K562 (cell line): ENCODE measurements at regions not wholly inside any gene's neighbourhood (a gene's known extent, or its start where the extent isn't known, plus 50 kb on each side); places are given as distances from the start of the nearest gene placed in this dataset.

ENCODE experiments used
- ATAC-seq: fragments of 200-7000 bp; cut with Tn5 transposase; 3 replicates; pipeline ENCODE4 v1.9.1; 2020; ENCODE audit warnings: moderate library complexity
- BruUV-seq: library from RNA; stranded (reverse); fragments of 400-500 nt; replicated peaks from 2 replicates; lab custom pipeline; 2021; lab: Mats Ljungman, UMichigan
- CTCF ChIA-PET: fragments of 300-600 bp; formaldehyde crosslinking; extraction: SDS; loops from one replicate; lab custom pipeline; 2021; ENCODE audit warnings: low intra/inter-chr PET ratio; lab: Yijun Ruan, JAX
- POLR2A ChIA-PET: fragments of 300-600, 350-650 bp; sonication (Branson Sonifier 250); formaldehyde crosslinking; extraction: SDS; loops from one replicate; lab custom pipeline; 2021; ENCODE audit warnings: antibody characterized with exemption, inconsistent platforms; lab: Yijun Ruan, JAX
- DNase-seq, 4 experiments: peaks; one replicate each; pipeline versions ENCODE4 v3.0.0 to v3.0.0-alpha.2; 2011 to 2018; ENCODE audit warnings: low spot score in 3 of 4, mixed read lengths in 3 of 4; ENCODE audit errors: extremely low read depth in 1 of 4
- FAIRE-seq: peaks from 2 replicates; lab custom pipeline; 2011; peaks lifted over from hg19 to GRCh38; lab: Jason Lieb, UNC
- H2AFZ ChIP-seq: 2 replicates; pipeline ENCODE4 v1.6.0; 2011; ENCODE audit warnings: low read depth, low read length, control low read depth, inconsistent platforms
- H3K27ac ChIP-seq: fragments of 200-600 bp; 3 replicates; pipeline ENCODE4 v1.8.0; 2011; ENCODE audit warnings: low read depth, mild to moderate bottlenecking, control low read depth, inconsistent platforms, low read length, moderate library complexity, mixed read lengths; ENCODE audit errors: extremely low read depth
- H3K27me3 ChIP-seq, 2 experiments: fragments of 300-600 bp in 1 of 2; 2 replicates in 1 of 2; 3 replicates in 1 of 2; pipeline versions ENCODE4 v1.6.0 to v1.8.0; 2011; ENCODE audit warnings: inconsistent platforms in 2 of 2, low read length in 2 of 2, mild to moderate bottlenecking in 1 of 2, mixed read lengths in 1 of 2, moderate library complexity in 1 of 2; ENCODE audit not compliant: control insufficient read depth in 2 of 2, insufficient read depth in 2 of 2
- H3K36me3 ChIP-seq: fragments of 300-600 bp; 3 replicates; pipeline ENCODE4 v1.8.0; 2011; ENCODE audit warnings: mild to moderate bottlenecking, low read length, inconsistent platforms; ENCODE audit not compliant: control insufficient read depth, insufficient read depth
- H3K4me1 ChIP-seq, 2 experiments: fragments of 200-600 bp in 1 of 2; replicated peaks in 1 of 2; 2 replicates in 1 of 2; 3 replicates in 1 of 2; pipeline versions ENCODE4 v1.5.1 to v1.8.0; 2011; ENCODE audit warnings: inconsistent platforms in 2 of 2, low read length in 2 of 2, mild to moderate bottlenecking in 1 of 2, mixed read lengths in 1 of 2, moderate library complexity in 1 of 2; ENCODE audit not compliant: control insufficient read depth in 2 of 2, insufficient read depth in 2 of 2
- H3K4me2 ChIP-seq: 2 replicates; pipeline ENCODE4 v1.6.1; 2011; ENCODE audit warnings: low read length, control low read depth, inconsistent platforms, mixed read lengths; ENCODE audit not compliant: insufficient read depth
- H3K4me3 ChIP-seq: fragments of 200-600 bp; sonication (generic), shearing (Covaris generic); 2 replicates; pipeline ENCODE4 v1.5.1; 2016; ENCODE audit warnings: control low read depth, inconsistent platforms
- H3K79me2 ChIP-seq: fragments of 200-600 bp; 3 replicates; pipeline ENCODE4 v1.8.0; 2011; ENCODE audit warnings: low read length, inconsistent platforms; ENCODE audit not compliant: control insufficient read depth, insufficient read depth
- H3K9ac ChIP-seq, 2 experiments: 2 replicates each; pipeline versions ENCODE4 v1.6.0 to v1.6.1; 2011; ENCODE audit warnings: low read depth in 2 of 2, low read length in 2 of 2, control low read depth in 1 of 2, inconsistent platforms in 1 of 2, mild to moderate bottlenecking in 1 of 2, mixed read lengths in 1 of 2; ENCODE audit not compliant: insufficient read depth in 1 of 2
- H3K9me1 ChIP-seq: one replicate; pipeline ENCODE4 v1.6.0; 2011; ENCODE audit warnings: inconsistent platforms, mild to moderate bottlenecking, low read length, moderate library complexity; ENCODE audit not compliant: control insufficient read depth, insufficient read depth
- H3K9me3 ChIP-seq: replicated peaks from 2 replicates; pipeline ENCODE4 v1.5.1; 2011; ENCODE audit warnings: low read depth, low read length, inconsistent platforms; ENCODE audit not compliant: control insufficient read depth, insufficient read depth
- H4K20me1 ChIP-seq: replicated peaks from 2 replicates; pipeline ENCODE4 v1.6.1; 2011; ENCODE audit warnings: low read length, inconsistent platforms, mixed read lengths; ENCODE audit not compliant: control insufficient read depth, insufficient read depth
- CBX2 ChIP-seq: fragments of 200-600 bp; sonication (generic); IDR thresholded peaks from one replicate; pipeline ENCODE4 v1.6.1; 2012; ENCODE audit warnings: mild to moderate bottlenecking, low read length, inconsistent platforms; ENCODE audit not compliant: insufficient read depth, poor library complexity, severe bottlenecking
- POLR2A ChIP-seq: fragments of 450-650 bp; conservative IDR thresholded peaks from 2 replicates; pipeline ENCODE4 v1.6.1; 2016
- PURB ChIP-seq: sonication (generic); formaldehyde crosslinking; IDR thresholded peaks from 2 replicates; pipeline ENCODE4 v1.9.0; 2021; ENCODE audit warnings: low read depth, mild to moderate bottlenecking, missing genetic modification reagents
- SP2 ChIP-seq: IDR thresholded peaks from 2 replicates; pipeline ENCODE4 v1.6.1; 2011; ENCODE audit warnings: mild to moderate bottlenecking, low read depth, low read length, moderate library complexity; ENCODE audit not compliant: poor library complexity, severe bottlenecking; ENCODE audit errors: extremely low read depth
- TGIF2 ChIP-seq: sonication (generic); formaldehyde crosslinking; IDR thresholded peaks from 2 replicates; pipeline ENCODE4 v1.8.1; 2022; ENCODE audit warnings: mild to moderate bottlenecking, missing genetic modification reagents, moderate library complexity
- USF2 ChIP-seq: sonication (generic); formaldehyde crosslinking; IDR thresholded peaks from 2 replicates; pipeline ENCODE4 v1.5.0; 2020; ENCODE audit warnings: missing genetic modification reagents
- ZNF431 ChIP-seq: sonication (generic); formaldehyde crosslinking; IDR thresholded peaks from 2 replicates; pipeline ENCODE4 v1.8.0; 2022; ENCODE audit warnings: mild to moderate bottlenecking, missing genetic modification reagents
- WGBS: fragments of 100-300 bp; shearing (Covaris generic); methylation state at CpG from one replicate; pipeline ENCODE4 v1.1.6; 2016; ENCODE audit warnings: low coverage, mixed read lengths; ENCODE audit not compliant: insufficient coverage; ENCODE audit errors: missing lambda C conversion rate; 5-methylcytosine and 5-hydroxymethylcytosine counted together
- in situ Hi-C: fragments of 300-500 bp; cut with MboI; formaldehyde crosslinking; loops from 4 replicates; pipeline ENCODE4 v1.15.0; 2018; ENCODE audit warnings: inconsistent platforms, mixed read lengths
- intact Hi-C: fragments of 100-400 bp; cut with micrococcal nuclease; formaldehyde crosslinking; loops from 2 replicates; pipeline ENCODE4 v1.14.2; 2022

- no peak overlapping the region for H3K27ac ChIP-seq
- FAIRE-seq = no peak
- H3K9me3 ChIP-seq = peaks cover 2% of the 10 kb centered on the region; the same call in 1 of the 2 replicates
- in situ Hi-C loops (no loop called here), intact Hi-C loops (no loop called here)
- no peak overlapping the region for H2AFZ ChIP-seq
- ATAC-seq = no peak
- no peaks in the 10 kb centered on the region for H3K36me3 ChIP-seq
- ChIA-PET CTCF (no interaction called here), POLR2A (no interaction called here)
- H3K4me1 ChIP-seq = no peaks in the 10 kb centered on the region
- no peaks in the 10 kb centered on the region for H3K79me2 ChIP-seq
- no peaks in the 10 kb centered on the region for H3K9me1 ChIP-seq
- 3% methylated on average over 2 of the region's 2 CpGs for WGBS
- H3K27me3 ChIP-seq = no peaks in the 10 kb centered on the region
- TF ChIP-seq USF2 (no peak), CBX2 (no peak), POLR2A (no peak), SP2 (no peak), ZNF431 (CRISPR knock-in tag) (no peak), TGIF2 (no peak), PURB (CRISPR knock-in tag) (no peak)
- no peak overlapping the region for H3K4me2 ChIP-seq
- no TSS peak for BruUV-seq
- no peak overlapping the region for H3K4me3 ChIP-seq
- no peaks in the 10 kb centered on the region for H4K20me1 ChIP-seq
- H3K9ac ChIP-seq = no peak overlapping the region
- no peak for DNase-seq
Observed at GRCh38 chr5:97644896-97645295, 461.8 kb upstream of the RIOK2 start.
